T47D (cell line): ENCODE measurements at regions not wholly inside any gene's neighbourhood (a gene's known extent, or its start where the extent isn't known, plus 50 kb on each side); places are given as distances from the start of the nearest gene placed in this dataset.

Experiments used
- DNase-seq, 2 experiments: peaks; one replicate each; pipeline versions ENCODE4 v3.0.0 to v3.0.0-alpha.2; 2011 to 2012; ENCODE audit warnings: low read depth in 1 of 2, low spot score in 1 of 2
- JUND ChIP-seq: IDR thresholded peaks from 2 replicates; pipeline ENCODE4 v1.6.1; 2012; ENCODE audit warnings: low read depth
- in situ Hi-C: cut with HindIII; loops from 2 replicates; pipeline ENCODE4 v1.10.0; 2016; ENCODE audit warnings: low sequenced_read_pairs, low pct_unique_long_range_greater_than_20kb

GRCh38 chr2:120785228-120785966 is 49.7 kb downstream of the GLI2 start:
- no peak for TF ChIP-seq JUND
- in situ Hi-C loops = no loop called here
- DNase-seq = no peak

GRCh38 chr2:120786038-120786960 is 50.6 kb downstream of the GLI2 start:
- in situ Hi-C loops = no loop called here
- TF ChIP-seq JUND = no peak
- DNase-seq = no peak

- TF ChIP-seq JUND = no peak
Measured at GRCh38 chr2:120787111-120787821, 51.6 kb downstream of the GLI2 start.

GRCh38 chr2:120787822-120788700 is 52.4 kb downstream of the GLI2 start:
- no peak for TF ChIP-seq JUND
- DNase-seq = no peak
- in situ Hi-C loops = no loop called here

More at GRCh38 chr2:120787111-120787821, 51.6 kb downstream of the GLI2 start:
- DNase-seq = no peak
- in situ Hi-C loops = no loop called here

- no peak for TF ChIP-seq JUND
- DNase-seq = no peak
- in situ Hi-C loops = no loop called here
Measured at GRCh38 chr2:120791243-120791961, 55.7 kb downstream of the GLI2 start.

- DNase-seq = no peak
- in situ Hi-C loops = no loop called here
- no peak for TF ChIP-seq JUND
Measured at GRCh38 chr2:120791962-120792297, 56.3 kb downstream of the GLI2 start.

GRCh38 chr2:120793682-120794403 is 58.2 kb downstream of the GLI2 start:
- no peak for TF ChIP-seq JUND
- in situ Hi-C loops = no loop called here
- no peak for DNase-seq

GRCh38 chr2:120794716-120795115 is 59.0 kb downstream of the GLI2 start:
- in situ Hi-C loops = no loop called here
- no peak for TF ChIP-seq JUND
- DNase-seq = no peak

GRCh38 chr2:120796094-120796493 is 60.4 kb downstream of the GLI2 start:
- in situ Hi-C loops = no loop called here
- TF ChIP-seq JUND = no peak
- DNase-seq = no peak

- in situ Hi-C loops = no loop called here
- TF ChIP-seq JUND = no peak
- no peak for DNase-seq
Measured at GRCh38 chr2:120797421-120798221, 62.0 kb downstream of the GLI2 start.
